Smooth muscle cell (in vitro differentiated cells): ENCODE measurements at regions not wholly inside any gene's neighbourhood (a gene's known extent, or its start where the extent isn't known, plus 50 kb on each side); places are given as distances from the start of the nearest gene placed in this dataset.

Experiments
- DNase-seq: peaks from one replicate; lab custom pipeline; 2025; ENCODE audit not compliant: unreplicated experiment; lab: John Stamatoyannopoulos, UW
- H2AFZ ChIP-seq: fragments of 200-600 bp; sonication (generic); 2 replicates; pipeline ENCODE4 v1.6.0; 2016; ENCODE audit warnings: antibody characterized with exemption, low read depth, mild to moderate bottlenecking
- H3F3A ChIP-seq: fragments of 200-600 bp; sonication (generic); 2 replicates; pipeline ENCODE4 v1.6.0; 2017; ENCODE audit warnings: antibody characterized with exemption, low read depth
- H3K27ac ChIP-seq: fragments of 200-600 bp; sonication (generic); 2 replicates; pipeline ENCODE4 v1.5.1; 2016; ENCODE audit warnings: low read depth, mild to moderate bottlenecking
- H3K27me3 ChIP-seq: fragments of 200-600 bp; sonication (generic); 2 replicates; pipeline ENCODE4 v1.6.1; 2016; ENCODE audit warnings: low read depth, mild to moderate bottlenecking
- H3K36me3 ChIP-seq: fragments of 200-600 bp; sonication (generic); 2 replicates; pipeline ENCODE4 v1.5.1; 2016; ENCODE audit warnings: low read depth
- H3K4me1 ChIP-seq: fragments of 200-600 bp; sonication (generic); 2 replicates; pipeline ENCODE4 v1.5.1; 2016; ENCODE audit warnings: low read depth
- H3K4me2 ChIP-seq: fragments of 200-600 bp; sonication (generic); 2 replicates; pipeline ENCODE4 v1.6.0; 2016; ENCODE audit warnings: mild to moderate bottlenecking
- H3K4me3 ChIP-seq: fragments of 200-600 bp; sonication (generic); 2 replicates; pipeline ENCODE4 v1.5.1; 2016; ENCODE audit warnings: mild to moderate bottlenecking
- H3K79me2 ChIP-seq: fragments of 200-600 bp; sonication (generic); 2 replicates; pipeline ENCODE4 v1.6.0; 2016; ENCODE audit warnings: low read depth, mild to moderate bottlenecking
- H3K9ac ChIP-seq: fragments of 200-600 bp; sonication (generic); 2 replicates; pipeline ENCODE4 v1.6.0; 2016; ENCODE audit warnings: low read depth
- H3K9me3 ChIP-seq: fragments of 200-600 bp; sonication (generic); replicated peaks from 2 replicates; pipeline ENCODE4 v1.5.1; 2016; ENCODE audit warnings: low read depth
- H4K20me1 ChIP-seq: fragments of 200-600 bp; sonication (generic); 2 replicates; pipeline ENCODE4 v1.6.0; 2016; ENCODE audit warnings: low read depth
- WGBS: methylation state at CpG from one replicate; pipeline ENCODE4 v1.1.7; 2016; ENCODE audit warnings: low lambda C conversion rate; 5-methylcytosine and 5-hydroxymethylcytosine counted together
- TF ChIP-seq, protein P1 (sequence below): fragments of 200-600 bp; sonication (generic); IDR thresholded peaks from 2 replicates; pipeline ENCODE4 v1.5.1; 2017; ENCODE audit warnings: borderline replicate concordance, mild to moderate bottlenecking, antibody characterized with exemption; ENCODE audit not compliant: insufficient read depth, poor library complexity, severe bottlenecking

DNA sequence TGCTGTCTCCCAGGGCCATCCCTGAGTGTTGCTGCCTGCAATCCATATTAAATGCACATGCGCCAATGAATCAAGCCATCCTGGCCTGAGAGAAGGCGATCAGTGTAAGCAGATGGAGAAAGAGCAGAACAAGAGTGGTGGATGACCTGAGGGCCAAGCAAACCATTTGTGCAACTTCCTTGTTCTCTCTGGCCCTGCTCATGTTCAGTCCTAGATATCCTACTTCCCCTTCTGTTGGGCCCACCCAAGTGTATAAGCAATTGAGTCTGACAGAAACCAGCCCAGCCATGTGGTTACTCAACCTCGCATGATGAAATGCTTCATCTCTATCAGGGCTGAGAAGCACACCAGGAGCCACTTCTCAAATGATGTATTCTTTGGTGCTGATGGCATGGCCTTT is 383.1 kb upstream of the ID2 start:
- no peaks in the 10 kb centered on the region for H3K9me3 ChIP-seq
- no peak overlapping the region for H3K27ac ChIP-seq
- H2AFZ ChIP-seq = no peak overlapping the region
- WGBS = 85% methylated on average over 3 of the region's 3 CpGs
- H4K20me1 ChIP-seq = no peaks in the 10 kb centered on the region
- H3K4me1 ChIP-seq = no peaks in the 10 kb centered on the region
- H3K9ac ChIP-seq = no peak overlapping the region
- H3K4me3 ChIP-seq = no peak overlapping the region
- DNase-seq = no peak
- no peaks in the 10 kb centered on the region for H3K36me3 ChIP-seq
- TF ChIP-seq, protein P1, sequence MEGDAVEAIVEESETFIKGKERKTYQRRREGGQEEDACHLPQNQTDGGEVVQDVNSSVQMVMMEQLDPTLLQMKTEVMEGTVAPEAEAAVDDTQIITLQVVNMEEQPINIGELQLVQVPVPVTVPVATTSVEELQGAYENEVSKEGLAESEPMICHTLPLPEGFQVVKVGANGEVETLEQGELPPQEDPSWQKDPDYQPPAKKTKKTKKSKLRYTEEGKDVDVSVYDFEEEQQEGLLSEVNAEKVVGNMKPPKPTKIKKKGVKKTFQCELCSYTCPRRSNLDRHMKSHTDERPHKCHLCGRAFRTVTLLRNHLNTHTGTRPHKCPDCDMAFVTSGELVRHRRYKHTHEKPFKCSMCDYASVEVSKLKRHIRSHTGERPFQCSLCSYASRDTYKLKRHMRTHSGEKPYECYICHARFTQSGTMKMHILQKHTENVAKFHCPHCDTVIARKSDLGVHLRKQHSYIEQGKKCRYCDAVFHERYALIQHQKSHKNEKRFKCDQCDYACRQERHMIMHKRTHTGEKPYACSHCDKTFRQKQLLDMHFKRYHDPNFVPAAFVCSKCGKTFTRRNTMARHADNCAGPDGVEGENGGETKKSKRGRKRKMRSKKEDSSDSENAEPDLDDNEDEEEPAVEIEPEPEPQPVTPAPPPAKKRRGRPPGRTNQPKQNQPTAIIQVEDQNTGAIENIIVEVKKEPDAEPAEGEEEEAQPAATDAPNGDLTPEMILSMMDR = no peak
- H3K79me2 ChIP-seq = no peaks in the 10 kb centered on the region
- H3F3A ChIP-seq = no peaks in the 10 kb centered on the region
- no peaks in the 10 kb centered on the region for H3K27me3 ChIP-seq
- H3K4me2 ChIP-seq = no peak overlapping the region

DNA sequence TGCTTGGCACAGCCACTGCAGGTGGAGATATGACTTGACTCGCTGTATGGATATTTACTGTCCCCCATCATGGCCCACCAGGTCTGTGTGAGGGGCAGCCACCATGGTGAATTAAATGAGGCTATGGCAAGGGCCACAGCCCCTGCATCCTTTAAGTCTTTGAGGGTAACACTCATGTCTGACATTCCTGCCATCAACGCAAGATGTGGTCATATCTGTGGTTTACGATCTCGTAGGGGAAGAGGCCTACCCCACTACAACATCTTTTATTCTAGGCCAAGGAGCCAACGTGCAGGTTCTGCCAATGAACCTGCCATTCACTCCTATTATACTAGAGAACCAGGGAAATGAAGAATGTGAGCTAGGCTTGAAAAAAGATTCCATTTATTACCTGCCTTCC is 381.6 kb upstream of the ID2 start:
- no peak for DNase-seq
- Histone ChIP-seq H3K4me1 (no peaks in the 10 kb centered on the region), H3K27ac (no peak overlapping the region), H3K79me2 (no peaks in the 10 kb centered on the region), H2AFZ (no peak overlapping the region), H3K36me3 (no peaks in the 10 kb centered on the region), H4K20me1 (no peaks in the 10 kb centered on the region), H3K4me2 (no peak overlapping the region), H3F3A (no peaks in the 10 kb centered on the region), H3K4me3 (no peak overlapping the region), H3K9me3 (no peaks in the 10 kb centered on the region), H3K27me3 (no peaks in the 10 kb centered on the region), H3K9ac (no peak overlapping the region)
- TF ChIP-seq, protein P1 = no peak
- WGBS = 56% methylated on average over 5 of the region's 5 CpGs

DNA sequence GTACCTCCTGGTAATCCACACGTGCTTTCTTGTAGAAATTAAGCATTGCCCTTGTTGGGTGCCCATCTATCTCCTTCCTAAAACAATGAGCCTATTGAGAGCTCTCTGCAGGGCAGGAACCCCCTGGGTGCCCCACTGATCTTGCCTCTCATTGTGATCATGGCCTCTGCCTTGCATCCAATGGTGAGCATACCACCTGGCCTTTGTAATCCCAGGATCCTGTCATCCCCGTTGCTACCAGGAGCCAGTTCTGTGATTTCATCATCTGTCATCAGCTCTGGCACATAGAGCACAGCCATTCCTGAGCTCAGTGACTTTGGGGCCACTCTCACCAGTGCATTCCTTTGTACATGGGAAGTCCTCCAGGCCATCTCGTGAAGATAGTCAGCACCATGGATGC is 381.0 kb upstream of the ID2 start:
- Histone ChIP-seq H3K79me2 (no peaks in the 10 kb centered on the region), H3K9me3 (no peaks in the 10 kb centered on the region), H3K4me3 (no peak overlapping the region), H3F3A (no peaks in the 10 kb centered on the region), H3K27ac (no peak overlapping the region), H4K20me1 (no peaks in the 10 kb centered on the region), H3K36me3 (no peaks in the 10 kb centered on the region), H3K9ac (no peak overlapping the region), H3K4me1 (no peaks in the 10 kb centered on the region), H3K4me2 (no peak overlapping the region), H2AFZ (no peak overlapping the region), H3K27me3 (no peaks in the 10 kb centered on the region)
- 87% methylated on average over 3 of the region's 3 CpGs for WGBS
- DNase-seq = no peak
- TF ChIP-seq, protein P1 = no peak

DNA sequence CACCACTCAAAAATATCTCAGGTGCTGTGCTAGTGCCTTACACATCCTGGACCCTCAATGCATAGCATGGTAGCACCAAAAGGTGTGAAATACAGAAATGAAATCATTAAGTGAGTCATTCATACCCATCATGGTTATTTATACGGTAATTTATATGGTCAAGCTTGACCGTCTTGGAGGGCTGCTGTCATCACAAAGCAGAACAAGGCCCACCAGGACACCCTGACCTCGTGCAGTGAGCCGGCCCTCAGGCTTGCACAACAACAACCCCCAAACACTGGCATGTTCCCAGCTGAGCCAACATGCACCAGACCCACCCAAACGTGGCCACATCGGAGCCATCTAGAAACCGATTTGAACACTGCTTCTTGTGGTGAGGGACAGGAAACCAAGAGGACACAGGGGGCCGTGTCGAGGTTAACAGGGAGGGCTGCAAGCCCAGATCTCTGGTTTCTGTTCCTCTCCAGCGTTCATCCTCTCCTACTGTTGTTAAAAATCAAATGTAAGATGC is 378.5 kb upstream of the ID2 start:
- Histone ChIP-seq H3K4me2 (no peak overlapping the region), H3K36me3 (no peaks in the 10 kb centered on the region), H3K27me3 (no peaks in the 10 kb centered on the region), H3F3A (no peaks in the 10 kb centered on the region), H3K27ac (no peak overlapping the region), H3K9ac (no peak overlapping the region), H3K9me3 (no peaks in the 10 kb centered on the region), H4K20me1 (no peaks in the 10 kb centered on the region), H3K4me1 (no peaks in the 10 kb centered on the region), H3K4me3 (no peak overlapping the region), H2AFZ (no peak overlapping the region), H3K79me2 (no peaks in the 10 kb centered on the region)
- no peak for DNase-seq
- 69% methylated on average over 10 of the region's 10 CpGs for WGBS
- TF ChIP-seq, protein P1 = no peak
